ENCODE measurements at regions not wholly inside any gene's neighbourhood (a gene's known extent, or its start where the extent isn't known, plus 50 kb on each side); places are given as distances from the start of the nearest gene placed in this dataset.

GRCh38 chr22:47995718-47996117 lies 1233.3 kb downstream of the TBC1D22A start (continued):
- no peak for TF ChIP-seq ZNF462 (CRISPR knock-in tag; IDR thresholded peaks at IDR 0.05)
- no peak for TF ChIP-seq ZNF114 (CRISPR knock-in tag; IDR thresholded peaks at IDR 0.05)
- no peak for TF ChIP-seq POLR2AphosphoS5 (IDR thresholded peaks at IDR 0.05; ENCODE audit: low read depth)
- no peak for TF ChIP-seq ZNF331 (CRISPR knock-in tag; IDR thresholded peaks at IDR 0.05; ENCODE audit: low read depth)
- TF ChIP-seq EZH2phosphoT487 (IDR thresholded peaks at IDR 0.05; ENCODE audit: unreplicated experiment) = no peak
- TF ChIP-seq ETS1 (IDR thresholded peaks at IDR 0.05) = no peak
- TF ChIP-seq CREB1 (CRISPR knock-in tag; IDR thresholded peaks at IDR 0.05; ENCODE audit: low read depth) = no peak
- TF ChIP-seq NANOG (IDR thresholded peaks at IDR 0.05; ENCODE audit: borderline replicate concordance) = no peak

GRCh38 chr22:47995264-47995627 lies 1232.8 kb downstream of the TBC1D22A start:
- H4K20me1 ChIP-seq (replicated peaks; ENCODE audit: insufficient read depth) = no peaks in the 10 kb centered on the region
- no peaks in the 10 kb centered on the region for H3K79me2 ChIP-seq (replicated peaks; ENCODE audit: insufficient read depth)
- no peaks in the 10 kb centered on the region for H3K27me3 ChIP-seq (ENCODE audit: insufficient read depth)
- Mint-ChIP-seq H3K36me3 (ENCODE audit: low read depth) (no peaks in the 10 kb centered on the region; the same call in 2 of the 3 replicates), H3K27me3 (ENCODE audit: insufficient read depth, low read depth, poor library complexity) (peaks cover 2% of the 10 kb centered on the region), H3K27ac (no peak overlapping the region), H3K9me3 (peaks cover 52% of the 10 kb centered on the region), H3K4me3 (no peak overlapping the region), H3K4me1 (no peaks in the 10 kb centered on the region; the same call in 2 of the 3 replicates)
- peaks cover 2% of the 10 kb centered on the region; the same call in 1 of the 2 replicates for H3K36me3 ChIP-seq (ENCODE audit: insufficient read depth)
- no peaks in the 10 kb centered on the region for H3K9me2 ChIP-seq (ENCODE audit: insufficient read depth)
- ATAC-seq = no peak
- no peak for DNase-seq (ENCODE audit: low spot score)
- H3K4me2 ChIP-seq = no peak overlapping the region
- H3K4me3 ChIP-seq = no peak overlapping the region
- no peak overlapping the region for H2AFZ ChIP-seq
- H3F3A ChIP-seq (replicated peaks; ENCODE audit: low read depth) = no peaks in the 10 kb centered on the region
- no peak overlapping the region for H3K27ac ChIP-seq (ENCODE audit: low read depth)
- no peaks in the 10 kb centered on the region for H3K4me1 ChIP-seq (ENCODE audit: insufficient read depth)
- no peak for TF ChIP-seq NANOG (IDR thresholded peaks at IDR 0.05; ENCODE audit: borderline replicate concordance)
- TF ChIP-seq ZNF331 (CRISPR knock-in tag; IDR thresholded peaks at IDR 0.05; ENCODE audit: low read depth) = no peak
- TF ChIP-seq ETS1 (IDR thresholded peaks at IDR 0.05) = no peak

Measured in GM23338 (cell line).